ENCODE measurements at regions not wholly inside any gene's neighbourhood (a gene's known extent, or its start where the extent isn't known, plus 50 kb on each side); places are given as distances from the start of the nearest gene placed in this dataset.
"Not testable (repeated sequence)": the region's sequence is repeated elsewhere in the genome, so short reads cannot be mapped to it uniquely, and the experiment has no call there.

DNA sequence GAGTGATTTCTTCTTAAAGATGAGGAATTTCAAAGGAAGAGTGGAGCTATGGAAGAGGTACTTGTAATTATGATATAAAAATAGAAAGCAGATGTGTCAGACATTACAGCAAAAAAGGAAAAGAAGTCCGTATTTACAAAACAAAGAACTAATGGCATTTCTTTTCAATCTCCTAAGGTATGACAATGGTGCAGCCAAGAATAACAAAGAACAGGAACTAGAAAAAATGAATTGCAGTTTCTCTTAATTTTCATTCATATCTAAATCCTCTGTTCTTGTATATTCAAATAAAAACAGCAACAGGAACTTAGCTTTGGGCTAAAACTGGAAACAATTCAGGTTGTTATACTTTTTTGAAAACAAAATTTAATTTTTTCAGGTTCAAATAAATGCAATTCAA is 105.1 kb downstream of the SPRY1 start:
- no peak for DNase-seq

DNA sequence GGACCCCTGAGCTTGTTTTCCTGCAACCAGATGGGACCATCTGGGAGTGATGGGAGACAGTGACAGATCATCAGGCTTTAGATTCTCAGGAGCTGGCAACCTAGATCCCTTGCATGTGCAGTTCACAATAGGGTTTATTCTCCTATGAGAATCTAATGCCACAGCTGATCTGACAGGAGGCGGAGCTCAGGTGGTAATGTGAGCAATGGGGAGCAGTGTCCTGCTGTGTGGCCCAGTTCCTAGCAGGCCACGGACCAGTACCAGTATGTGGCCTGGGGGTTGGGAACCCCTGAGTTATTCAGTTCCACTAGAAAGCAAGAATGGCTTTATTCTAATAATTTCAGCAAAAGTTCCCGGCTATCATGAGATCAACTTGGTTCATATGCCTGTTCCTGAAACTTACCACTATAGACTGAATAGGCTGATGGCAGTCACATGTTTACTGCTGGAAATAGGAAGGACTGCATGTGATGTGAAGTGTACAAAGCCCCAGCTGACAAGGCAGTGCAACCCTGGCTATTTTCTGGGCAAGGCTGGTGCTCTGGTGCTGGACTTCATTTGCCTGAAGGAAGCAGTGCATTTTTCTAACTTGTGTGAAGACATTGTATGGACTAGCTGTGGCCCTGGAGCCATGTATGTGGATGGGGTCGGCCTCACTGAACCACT is 107.2 kb downstream of the SPRY1 start:
- DNase-seq, result no peak

DNA sequence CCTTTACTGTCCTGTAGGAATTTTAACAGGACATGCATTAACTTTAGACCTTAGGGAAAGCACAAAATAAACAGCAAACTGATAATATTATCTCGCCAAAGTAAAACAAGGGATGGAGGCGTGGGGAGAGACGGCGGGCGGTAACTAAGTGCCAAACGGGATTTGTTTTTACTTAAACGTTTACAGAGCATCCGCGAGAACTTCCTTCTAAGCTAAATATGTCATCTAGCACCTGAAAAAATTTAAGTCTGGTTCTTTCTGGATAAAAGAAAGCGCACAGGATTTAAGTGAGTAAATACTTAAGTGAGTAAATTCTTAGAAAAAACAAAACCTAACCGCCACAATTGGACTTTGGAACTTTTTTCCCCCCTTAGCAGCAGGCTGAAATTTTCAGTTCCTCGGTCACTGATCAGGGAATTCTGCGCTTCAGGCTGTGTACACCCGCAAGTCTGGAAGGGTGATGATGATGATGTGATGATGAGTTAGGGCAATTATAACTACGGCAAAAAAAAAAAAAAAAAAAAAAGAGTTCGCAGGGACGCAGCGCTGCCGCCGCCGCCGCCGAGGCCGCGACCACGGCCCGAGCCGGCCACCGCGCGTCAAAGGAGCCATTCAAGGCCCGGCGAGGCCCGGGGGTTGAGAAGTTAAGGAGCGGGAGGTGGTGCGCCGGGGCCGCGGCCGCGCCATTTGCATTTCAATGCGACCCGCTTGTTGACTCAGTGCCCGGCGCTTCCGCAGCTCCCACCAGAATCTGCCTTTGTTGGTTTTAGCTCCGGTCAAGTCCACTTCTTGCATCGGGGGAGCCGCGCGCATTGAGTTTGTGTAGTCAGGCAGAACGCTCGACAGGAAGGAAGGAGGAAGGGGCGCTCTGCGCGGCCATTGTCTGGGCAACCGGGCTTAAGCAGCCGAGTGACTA is 108.8 kb downstream of the SPRY1 start:
- peak; percentile 2 for DNase-seq

DNA sequence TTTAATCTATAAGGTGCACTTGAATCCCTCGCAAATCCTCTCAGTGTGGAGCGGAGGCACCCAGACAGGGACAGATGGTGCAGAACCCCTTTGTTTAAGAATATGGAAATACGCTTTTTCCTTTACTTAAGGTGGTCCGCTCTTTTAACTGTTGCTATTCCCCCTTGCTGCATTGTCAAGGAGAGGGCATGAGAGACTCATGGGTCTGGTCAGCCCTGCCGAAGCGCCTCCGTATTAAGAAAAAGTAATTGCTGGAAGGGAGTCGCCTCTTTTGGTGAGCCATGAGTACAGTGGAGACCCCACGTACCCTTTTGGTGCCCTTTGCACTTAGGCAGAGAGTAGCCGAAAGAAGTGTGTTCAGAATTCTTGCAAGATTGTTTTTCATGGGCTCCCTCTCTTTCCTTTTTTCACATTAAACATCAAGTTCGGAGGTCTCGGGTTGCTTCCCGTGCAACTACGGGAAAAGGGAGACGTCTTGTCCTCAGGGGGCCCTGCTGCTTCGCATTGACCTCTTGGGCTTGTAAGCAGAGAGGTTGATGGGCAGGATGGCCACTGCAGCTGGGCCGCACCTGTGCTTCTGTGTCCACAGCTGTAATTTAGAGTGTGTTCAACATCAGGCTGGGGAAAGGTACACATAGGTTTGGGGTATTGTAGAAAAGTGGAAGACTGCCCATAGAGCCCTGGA is 109.6 kb downstream of the SPRY1 start:
- DNase-seq, result no peak

DNA sequence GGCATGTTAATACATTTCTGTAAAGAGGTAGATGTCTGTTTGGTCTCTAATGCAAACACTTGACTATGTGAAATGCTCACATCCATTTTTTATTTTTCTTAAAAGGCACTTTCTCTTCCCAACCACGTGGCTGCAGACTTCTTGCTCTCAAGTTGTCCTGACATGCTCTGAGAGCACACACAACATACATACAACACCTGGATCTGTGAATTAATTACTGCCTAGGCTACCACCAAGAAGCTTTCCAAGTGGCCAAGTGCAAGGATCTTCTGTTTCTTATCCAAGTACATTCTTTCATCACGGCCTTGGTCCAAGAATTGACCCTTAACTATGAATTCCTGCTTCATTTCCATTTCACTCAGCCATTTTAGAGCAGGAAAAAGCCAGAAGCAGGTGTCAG is 110.8 kb downstream of the SPRY1 start:
- no peak for DNase-seq

DNA sequence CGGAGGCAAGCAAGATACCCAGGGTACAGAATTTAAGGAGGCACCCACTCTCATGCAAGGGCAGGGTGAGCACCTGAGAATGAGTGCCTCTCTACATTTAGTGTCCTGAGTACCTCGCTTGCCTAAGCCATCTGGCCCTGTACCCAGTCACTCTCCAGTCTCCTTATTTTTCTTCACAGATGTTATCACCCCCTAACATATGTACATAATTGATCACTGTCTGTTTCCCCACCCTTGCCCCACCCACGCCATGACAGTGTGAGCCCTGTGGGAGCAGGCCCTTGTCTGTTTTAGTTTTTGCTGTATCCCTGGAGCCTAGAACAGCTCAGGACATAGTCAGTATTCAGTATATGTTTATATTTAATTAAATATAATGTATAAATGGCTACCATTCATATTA is 113.6 kb downstream of the SPRY1 start:
- DNase-seq, result no peak

DNA sequence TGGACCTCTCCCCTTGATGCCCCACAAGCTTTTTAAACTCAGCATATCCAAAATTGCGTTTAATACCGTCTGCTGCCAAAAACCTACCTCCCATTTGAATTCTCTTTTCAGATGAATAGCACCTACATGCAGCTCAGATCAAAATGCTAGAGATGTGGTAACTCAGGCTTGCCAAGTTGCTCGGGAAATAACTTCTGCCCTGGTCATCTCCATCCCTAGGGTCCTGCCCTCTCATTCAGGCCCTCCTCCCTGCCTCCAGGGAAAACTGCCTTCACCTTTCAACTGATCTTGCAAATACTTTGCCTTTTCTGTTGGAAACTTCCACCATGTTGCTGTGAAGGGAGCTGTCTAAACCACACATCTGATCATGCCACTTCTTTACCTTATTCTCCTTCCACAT is 114.1 kb downstream of the SPRY1 start:
- DNase-seq, result no peak

DNA sequence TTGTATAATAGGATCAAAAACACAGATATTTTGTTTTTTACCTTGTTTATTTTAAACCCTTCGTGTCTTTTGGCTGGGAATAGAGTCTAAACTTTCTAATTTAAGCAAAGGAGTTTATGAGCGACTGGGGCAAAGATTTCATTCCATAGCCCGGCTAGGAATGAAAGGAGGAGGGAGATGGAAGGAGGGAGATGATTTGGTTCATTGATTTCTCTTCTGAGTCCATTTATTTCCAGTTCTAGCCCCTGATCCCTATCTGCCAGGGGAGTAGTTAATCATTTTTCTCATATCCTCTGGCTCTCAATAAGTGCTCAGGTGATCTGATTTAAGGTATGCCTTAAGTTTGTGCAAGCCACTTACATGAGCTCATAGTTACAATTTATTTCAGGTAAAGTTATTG is 120.0 kb downstream of the SPRY1 start:
- DNase-seq, result no peak

DNA sequence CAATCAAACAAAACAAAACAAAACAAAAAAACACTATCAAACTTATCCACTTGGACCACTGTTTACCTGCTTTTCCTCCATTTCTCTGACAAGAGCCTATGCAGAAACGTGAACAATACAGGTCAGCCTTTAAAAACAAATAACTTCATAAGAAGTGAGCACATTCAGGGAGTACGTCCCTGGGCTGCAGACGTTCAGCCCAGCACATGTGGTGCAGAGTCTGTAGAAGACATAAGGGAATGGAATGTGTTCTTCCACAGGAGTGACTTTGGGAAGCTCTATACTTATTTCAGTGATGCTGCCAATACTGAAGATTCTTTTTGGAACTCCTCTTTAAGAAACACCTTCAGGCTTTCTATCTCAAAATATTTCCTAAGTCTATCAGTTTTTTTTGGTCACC is 120.6 kb downstream of the SPRY1 start:
- DNase-seq, result no peak

DNA sequence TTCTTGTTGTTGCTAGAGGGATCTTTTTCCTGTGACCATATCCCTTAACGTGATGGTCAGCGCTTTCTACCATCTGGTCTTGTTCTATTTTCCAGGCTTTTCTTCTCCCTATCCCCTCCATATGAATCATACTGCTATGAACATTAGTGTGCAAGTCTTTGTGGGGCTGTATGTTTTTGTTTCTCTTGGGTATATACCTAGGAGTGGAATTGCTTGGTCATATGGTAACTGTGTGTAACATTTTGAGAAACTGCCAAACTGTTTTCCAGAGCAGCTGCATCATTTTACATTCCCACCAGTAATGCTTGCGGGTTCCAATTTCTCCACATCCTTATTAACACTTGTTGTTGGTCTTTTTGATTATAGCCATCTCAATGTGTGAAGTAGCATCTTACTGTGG is 121.4 kb downstream of the SPRY1 start:
- DNase-seq, result no peak

DNA sequence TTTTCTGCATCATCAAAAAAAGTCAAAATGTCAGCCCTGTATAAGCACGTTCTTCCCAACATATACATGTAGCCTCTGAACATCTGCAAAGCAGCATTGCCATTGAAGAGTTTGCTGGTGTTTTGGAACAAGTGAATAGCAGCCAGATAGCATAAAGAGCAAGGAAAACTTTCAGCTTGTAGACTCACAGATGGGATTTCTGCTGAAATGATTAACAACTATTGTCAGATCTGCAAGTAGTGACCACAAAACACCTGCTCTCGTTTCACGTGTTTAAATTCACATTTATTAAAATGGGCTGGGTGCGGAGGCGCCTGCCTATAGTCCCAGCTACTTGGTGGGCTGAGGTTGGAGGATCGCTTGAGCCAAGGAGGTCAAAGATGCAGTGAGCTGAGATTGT is 123.7 kb downstream of the SPRY1 start:
- DNase-seq, result no peak

DNA sequence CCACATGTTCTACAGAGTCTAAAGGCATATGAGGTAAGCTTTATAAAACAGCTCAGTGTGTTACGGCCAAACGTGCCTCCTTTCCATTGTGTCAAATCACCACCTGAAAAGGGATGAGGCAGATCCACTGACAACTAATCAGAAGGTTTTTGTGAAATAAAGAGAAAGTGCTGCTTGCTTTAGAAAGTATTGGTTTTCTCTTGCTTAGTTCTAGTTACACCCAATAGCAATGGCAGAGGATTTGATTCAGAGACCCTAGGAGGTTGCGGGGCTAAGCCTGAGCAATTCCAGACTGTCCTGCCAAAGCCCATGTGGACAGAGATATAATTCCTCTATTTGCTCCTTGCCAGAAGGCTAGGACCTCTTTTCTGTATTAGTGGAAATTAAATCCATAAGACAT is 125.5 kb downstream of the SPRY1 start:
- DNase-seq, result no peak

DNA sequence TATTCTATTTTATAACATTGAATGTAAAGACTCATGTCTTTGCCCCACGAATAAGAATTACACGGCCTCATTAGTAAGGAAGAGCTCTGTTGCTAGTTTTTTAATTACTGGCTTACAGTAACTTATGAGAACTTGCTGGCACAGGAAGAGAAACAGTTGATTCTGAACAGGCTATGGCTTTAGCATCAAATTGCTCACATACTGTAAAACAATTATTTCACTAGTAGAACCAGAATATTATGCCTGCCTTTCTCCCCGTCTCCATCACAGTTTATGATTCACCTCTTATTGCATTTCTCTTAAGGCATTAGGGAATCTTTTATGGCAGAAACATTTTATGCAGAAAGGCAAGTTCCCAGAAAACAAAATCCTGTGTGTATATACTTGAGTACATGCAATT is 126.1 kb downstream of the SPRY1 start:
- DNase-seq, result no peak

DNA sequence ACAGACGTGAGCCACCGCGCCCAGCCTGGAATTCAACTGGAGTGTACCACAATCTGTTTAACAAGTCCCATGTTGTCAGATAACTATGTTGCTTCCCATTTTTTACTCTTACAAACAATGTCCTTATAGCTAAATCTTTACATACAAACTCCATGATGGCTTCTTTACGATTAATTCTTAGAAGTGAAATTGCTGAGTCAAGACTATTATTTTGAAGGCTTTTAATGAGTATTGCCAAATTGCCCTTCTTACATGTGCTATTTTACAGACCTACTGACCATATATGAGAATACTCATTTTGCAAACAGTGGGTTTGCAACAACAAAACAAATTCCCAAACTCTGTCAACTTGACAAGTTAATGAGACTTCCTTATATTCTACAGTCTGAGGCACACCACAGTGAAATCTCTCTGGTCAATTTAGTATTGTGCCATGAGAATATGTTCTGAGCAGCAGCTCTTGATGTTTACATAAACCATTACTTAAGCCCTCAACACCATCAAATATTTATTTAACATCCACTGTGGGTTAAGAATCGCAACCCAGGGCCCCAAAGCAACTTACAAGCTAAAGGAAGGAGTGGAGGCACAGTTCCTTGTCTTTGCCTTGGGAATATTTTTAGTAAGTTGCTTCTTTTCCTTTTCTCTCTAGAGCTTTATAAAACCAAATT is 128.5 kb downstream of the SPRY1 start:
- DNase-seq, result no peak

DNA sequence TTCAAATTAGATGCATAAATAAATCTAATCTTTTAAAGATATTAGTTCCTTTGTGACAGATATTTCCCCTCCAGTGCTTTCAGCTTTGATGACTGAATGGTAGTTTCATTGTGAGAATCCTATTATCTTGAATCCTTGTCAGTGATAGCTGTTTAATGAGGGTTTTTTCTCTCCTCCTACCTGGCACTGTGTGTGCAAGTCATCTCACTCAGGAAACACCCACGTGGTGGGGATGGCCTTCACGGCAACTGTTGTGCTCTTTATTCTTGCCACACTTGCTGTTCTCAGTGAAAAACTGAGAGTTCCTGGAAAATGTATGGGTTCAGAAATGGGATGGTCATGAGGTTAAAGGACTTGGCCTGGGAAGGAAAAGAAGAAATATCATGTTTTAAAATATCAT is 129.9 kb downstream of the SPRY1 start:
- no peak for DNase-seq

DNA sequence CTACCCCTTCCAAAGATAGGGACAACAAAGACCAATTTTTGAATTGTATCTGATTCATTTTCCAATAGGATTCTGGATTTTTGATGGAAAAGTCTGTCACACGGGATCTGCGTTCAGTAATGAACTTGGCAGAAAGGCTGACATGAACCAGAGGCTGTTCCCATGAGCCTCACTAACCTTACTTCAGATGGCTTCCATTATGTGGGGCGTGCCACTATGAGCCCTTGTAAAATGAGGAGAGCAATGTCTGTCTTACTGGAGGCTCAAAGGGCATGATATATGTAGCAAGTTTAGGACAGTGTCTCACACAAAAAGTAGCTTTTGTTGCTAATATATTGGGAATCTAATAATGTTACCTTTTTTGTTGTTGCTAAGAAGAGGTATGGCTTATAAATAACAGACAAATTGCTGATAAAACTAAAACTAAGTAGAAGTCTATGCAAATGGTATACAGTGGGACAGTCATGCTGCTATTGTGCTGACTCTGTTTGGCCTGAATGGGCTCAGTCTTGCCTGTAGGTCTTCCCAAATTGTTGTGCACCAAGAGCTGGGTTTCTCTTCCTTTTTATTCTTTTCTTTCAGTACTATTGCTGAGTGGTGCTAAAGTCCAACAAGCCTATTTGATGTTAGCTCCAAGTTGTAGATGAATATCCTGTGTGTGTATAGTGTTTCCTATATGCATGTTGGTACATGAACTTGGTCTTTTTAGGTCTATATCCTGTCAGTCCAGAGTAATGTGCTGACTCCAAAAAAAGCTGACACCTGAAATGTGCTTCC is 132.1 kb downstream of the SPRY1 start:
- no peak for DNase-seq

DNA sequence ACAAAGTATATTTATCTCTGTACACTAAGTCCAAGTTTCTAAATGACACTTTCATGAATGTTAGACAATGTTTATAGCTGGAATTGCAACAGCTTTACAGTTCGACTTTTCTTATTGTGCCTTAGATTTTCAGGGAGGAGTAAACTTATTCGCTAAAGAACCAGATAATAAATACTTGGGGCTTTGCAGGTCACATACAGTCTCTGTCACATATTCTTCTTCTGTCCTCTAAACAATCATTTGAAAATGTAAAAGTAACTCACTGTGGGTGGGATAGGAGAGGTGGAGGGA is 132.6 kb downstream of the SPRY1 start:
- DNase-seq, result no peak

DNA sequence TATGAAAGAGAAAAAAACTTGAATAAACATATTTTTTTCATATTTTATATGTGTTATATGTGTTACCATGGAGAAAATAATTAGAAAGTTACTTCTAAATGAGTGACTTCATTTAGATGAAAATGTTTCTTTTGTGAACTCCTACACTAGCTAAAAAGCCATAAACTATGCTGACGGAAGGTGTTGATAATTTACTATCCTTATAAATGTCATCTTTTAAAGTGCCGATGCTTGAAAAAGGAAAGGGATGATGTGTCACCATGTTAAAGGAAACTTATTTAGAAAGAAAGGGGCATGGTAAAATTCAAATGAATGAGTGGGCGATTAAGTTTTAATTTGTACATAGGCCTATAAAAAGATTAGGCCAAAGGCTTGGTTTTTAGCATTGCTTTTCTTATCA is 133.8 kb downstream of the SPRY1 start:
- DNase-seq, result no peak

DNA sequence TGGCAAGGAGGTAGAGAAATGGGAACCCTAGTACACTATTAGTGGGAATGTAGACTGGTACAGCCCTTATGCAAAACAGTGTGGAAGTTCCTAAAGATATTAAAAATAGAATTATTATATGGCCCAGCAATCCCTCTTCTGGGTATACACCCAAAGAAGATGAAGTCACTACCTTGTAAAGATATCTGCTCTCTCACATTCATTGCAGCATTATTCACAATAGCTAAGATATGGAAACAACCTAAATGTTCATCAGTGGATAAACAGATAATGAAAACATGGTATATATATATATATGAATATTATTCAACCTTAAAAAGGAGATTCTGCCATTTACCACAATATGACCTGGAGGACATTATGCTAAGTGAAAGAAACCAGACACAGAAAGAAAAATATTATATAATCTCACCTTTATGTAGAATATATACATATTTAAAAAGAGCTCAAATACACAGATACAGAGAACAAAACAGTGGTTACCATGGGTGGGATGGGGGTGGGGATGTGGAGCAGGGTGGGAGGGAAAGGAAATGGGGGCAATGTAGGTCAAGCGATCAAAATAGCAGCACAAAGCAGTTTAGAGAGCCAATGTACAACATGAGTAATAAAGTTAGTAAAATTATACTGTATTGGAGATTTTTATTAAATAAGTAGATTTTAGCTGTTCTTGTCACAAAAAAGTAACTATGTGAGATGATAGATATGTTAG is 138.6 kb downstream of the SPRY1 start:
- DNase-seq, result no peak

DNA sequence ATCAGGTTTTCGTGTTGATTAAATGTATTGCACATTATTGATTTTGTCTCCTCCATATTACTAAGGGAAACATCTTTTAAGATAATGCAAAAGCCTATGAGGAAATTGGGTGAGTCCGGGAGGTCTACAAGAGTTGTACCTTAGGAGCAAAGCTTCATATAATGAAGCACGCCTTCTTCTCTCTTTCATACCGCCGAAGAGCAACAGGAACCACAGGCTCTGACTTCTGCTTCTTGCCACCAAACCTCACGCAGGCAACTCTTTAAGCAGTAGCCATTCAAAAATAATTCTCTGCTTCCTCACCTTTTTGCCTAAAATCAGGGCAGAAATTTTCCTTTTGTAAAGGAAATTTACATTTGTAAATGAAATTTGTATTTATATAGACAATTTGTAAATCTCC is 139.6 kb downstream of the SPRY1 start:
- no peak for DNase-seq

DNA sequence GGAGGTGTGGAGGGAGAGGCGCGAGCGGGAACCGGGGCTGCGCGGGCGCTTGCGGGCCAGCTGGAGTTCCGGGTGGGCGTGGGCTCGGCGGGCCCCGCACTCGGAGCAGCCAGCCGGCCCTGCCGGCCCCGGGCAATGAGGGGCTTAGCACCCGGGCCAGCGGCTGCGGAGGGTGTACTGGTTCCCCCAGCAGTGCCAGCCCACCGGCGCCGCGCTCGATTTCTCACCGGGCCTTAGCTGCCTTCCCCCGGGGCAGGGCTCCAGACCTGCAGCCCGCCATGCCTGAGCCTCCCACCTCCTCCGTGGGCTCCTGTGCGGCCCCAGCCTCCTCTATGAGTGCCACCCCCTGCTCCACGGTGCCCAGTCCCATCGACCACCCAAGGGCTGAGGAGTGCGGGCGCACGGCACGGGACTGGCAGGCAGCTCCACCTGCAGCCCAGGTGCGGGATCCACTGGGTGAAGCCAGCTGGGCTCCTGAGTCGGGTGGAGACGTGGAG is 141.4 kb downstream of the SPRY1 start:
- DNase-seq, result not testable (repeated sequence)

All from CD4-positive, alpha-beta T cell treated with Interleukin-6 for 4 hours (primary cell).